ENCODE measurements at regions not wholly inside any gene's neighbourhood (a gene's known extent, or its start where the extent isn't known, plus 50 kb on each side); places are given as distances from the start of the nearest gene placed in this dataset.
"Not testable (repeated sequence)": the region's sequence is repeated elsewhere in the genome, so short reads cannot be mapped to it uniquely, and the experiment has no call there.

DNA sequence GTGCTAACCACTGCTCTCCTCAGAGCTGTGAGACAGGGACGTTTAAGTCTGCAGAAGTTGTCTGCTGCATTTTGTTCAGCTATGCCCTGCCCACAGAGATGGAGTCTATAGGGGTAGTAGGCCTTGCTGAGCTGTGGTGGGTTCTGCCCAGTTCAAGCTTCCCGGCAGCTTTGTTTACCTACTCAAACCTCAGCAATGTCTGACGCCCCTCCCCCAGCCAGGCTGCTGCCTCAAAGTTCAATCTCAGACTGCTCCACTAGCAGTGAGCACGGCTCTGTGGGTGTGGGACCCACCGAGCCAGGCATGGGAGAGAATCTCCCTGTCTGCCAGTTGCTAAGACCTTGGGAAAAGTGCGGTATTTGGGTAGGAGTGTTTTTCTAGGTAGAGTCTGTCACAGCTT is 387.8 kb upstream of the SLC39A10 start:
- DNase-seq (ENCODE audit: low read depth, low spot score) = no peak
- in situ Hi-C loops (cut with HindIII; ENCODE audit: low pct_unique_long_range_greater_than_20kb, low sequenced_read_pairs) = no loop called here

DNA sequence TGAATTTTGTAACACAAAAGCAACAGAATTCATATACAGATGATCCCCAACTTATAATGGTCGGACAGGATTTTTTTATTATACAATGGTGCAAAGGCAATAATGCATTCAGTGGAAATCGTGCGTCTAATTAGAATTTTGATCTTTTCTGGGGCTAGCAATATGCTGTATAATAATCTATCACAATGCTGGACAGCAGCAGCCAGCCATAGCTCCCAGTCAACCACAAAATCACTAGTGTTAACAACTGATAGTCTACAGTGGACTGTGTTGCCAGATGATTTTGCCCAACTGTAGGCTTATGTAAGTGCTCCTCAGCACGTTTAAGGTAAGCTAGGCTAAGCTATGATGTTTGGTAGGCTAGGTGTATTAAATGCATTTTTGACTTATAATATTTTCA is 399.0 kb upstream of the SLC39A10 start:
- in situ Hi-C loops (cut with HindIII; ENCODE audit: low pct_unique_long_range_greater_than_20kb, low sequenced_read_pairs) = no loop called here

DNA sequence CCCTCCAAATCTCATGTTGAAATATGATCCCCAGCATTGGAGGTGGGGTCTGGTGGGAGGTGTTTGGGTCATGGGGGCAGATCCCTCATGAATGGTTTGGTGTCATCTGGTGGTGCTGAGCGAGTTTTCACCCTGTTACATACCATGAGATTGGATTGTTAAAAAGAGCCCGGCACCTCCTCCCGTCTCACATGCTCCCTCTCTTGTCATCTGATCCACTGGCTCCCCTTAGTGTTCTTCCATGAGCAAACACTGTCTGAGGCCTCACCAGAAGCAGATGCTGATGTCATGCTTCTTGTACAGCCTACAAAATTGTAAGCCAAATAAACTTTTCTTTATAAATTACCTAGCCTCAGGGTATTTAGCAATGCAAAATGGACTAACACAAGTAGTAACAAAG is 405.0 kb upstream of the SLC39A10 start:
- no peak for DNase-seq (ENCODE audit: low read depth, low spot score)
- in situ Hi-C loops (cut with HindIII; ENCODE audit: low pct_unique_long_range_greater_than_20kb, low sequenced_read_pairs) = no loop called here

More for the DNA sequence above, 399.0 kb upstream of the SLC39A10 start:
- no peak for DNase-seq (ENCODE audit: low read depth, low spot score)

DNA sequence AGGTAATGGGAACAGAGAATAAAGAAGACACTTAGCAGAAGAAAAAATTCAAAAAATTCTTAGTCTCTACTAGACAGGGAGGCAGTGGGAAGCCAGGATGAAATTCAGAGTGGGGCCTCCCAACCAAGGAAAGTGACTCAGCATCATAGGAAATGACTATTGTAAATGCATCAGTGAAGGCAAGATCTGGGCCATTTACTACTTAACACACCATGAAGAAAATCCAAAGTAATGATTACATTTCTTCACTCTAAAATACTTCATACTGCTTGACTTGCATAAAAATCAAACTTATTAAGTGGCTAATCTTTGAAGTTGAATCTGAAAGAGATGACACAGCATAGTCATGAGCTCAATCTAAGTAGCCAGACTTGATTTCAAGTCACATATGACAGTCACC is 405.8 kb upstream of the SLC39A10 start:
- DNase-seq (ENCODE audit: low read depth, low spot score) = no peak
- in situ Hi-C loops (cut with HindIII; ENCODE audit: low pct_unique_long_range_greater_than_20kb, low sequenced_read_pairs) = no loop called here

- no peak for DNase-seq (ENCODE audit: low read depth, low spot score)
- in situ Hi-C loops (cut with HindIII; ENCODE audit: low pct_unique_long_range_greater_than_20kb, low sequenced_read_pairs) = no loop called here
Measured at GRCh38 chr2:195238826-195239225, 418.2 kb upstream of the SLC39A10 start.

- in situ Hi-C loops (cut with HindIII; ENCODE audit: low pct_unique_long_range_greater_than_20kb, low sequenced_read_pairs) = no loop called here
- DNase-seq (ENCODE audit: low read depth, low spot score) = no peak
Measured at GRCh38 chr2:195238379-195238778, 418.6 kb upstream of the SLC39A10 start.

DNA sequence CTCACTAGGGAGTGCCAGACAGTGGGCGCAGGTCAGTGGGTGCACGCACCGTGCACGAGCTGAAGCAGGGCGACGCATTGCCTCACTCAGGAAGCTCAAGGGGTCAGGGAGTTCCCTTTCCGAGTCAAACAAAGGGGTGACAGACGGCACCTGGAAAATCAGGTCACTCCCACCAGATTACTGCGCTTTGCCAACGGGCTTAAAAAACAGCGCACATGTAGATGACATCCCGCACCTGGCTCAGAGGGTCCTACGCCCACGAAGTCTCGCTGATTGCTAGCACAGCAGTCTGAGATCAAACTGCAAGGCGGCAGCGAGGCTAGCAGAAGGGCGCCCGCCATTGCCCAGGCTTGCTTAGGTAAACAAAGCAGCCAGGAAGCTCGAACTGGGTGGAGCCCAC is 428.5 kb upstream of the SLC39A10 start:
- in situ Hi-C loops (cut with HindIII; ENCODE audit: low pct_unique_long_range_greater_than_20kb, low sequenced_read_pairs) = not testable (repeated sequence)

DNA sequence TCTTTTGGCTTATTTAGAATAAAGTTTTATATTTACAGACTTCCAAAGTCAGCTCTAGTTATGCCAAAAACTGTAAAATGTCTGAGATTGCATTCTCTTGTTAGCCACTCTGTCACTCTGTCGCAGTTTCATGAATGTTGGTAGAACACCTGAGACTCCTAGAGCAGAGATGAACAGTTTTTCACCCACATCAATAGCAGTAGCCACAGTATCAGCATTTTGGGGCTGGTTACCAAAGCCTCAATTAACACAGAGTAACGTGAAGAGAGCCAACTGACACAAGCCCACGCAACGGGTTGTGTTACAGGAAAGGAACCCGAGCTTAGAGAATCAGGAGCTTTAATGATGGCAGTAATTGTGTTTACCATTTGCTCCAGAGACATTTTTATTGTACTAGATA is 443.0 kb upstream of the SLC39A10 start:
- in situ Hi-C loops (cut with HindIII; ENCODE audit: low pct_unique_long_range_greater_than_20kb, low sequenced_read_pairs) = no loop called here
- DNase-seq (ENCODE audit: low read depth, low spot score) = no peak

More for the DNA sequence above, 428.5 kb upstream of the SLC39A10 start:
- DNase-seq (ENCODE audit: low read depth, low spot score) = not testable (repeated sequence)

- in situ Hi-C loops (cut with HindIII; ENCODE audit: low pct_unique_long_range_greater_than_20kb, low sequenced_read_pairs) = no loop called here
- no peak for DNase-seq (ENCODE audit: low read depth, low spot score)
Measured at GRCh38 chr2:195212586-195212985, 444.4 kb upstream of the SLC39A10 start.

- no peak for DNase-seq (ENCODE audit: low read depth, low spot score)
- in situ Hi-C loops (cut with HindIII; ENCODE audit: low pct_unique_long_range_greater_than_20kb, low sequenced_read_pairs) = no loop called here
Measured at GRCh38 chr2:195202163-195202845, 454.7 kb upstream of the SLC39A10 start.

- no peak for DNase-seq (ENCODE audit: low read depth, low spot score)
- in situ Hi-C loops (cut with HindIII; ENCODE audit: low pct_unique_long_range_greater_than_20kb, low sequenced_read_pairs) = no loop called here
Measured at GRCh38 chr2:195199864-195200263, 457.2 kb upstream of the SLC39A10 start.

DNA sequence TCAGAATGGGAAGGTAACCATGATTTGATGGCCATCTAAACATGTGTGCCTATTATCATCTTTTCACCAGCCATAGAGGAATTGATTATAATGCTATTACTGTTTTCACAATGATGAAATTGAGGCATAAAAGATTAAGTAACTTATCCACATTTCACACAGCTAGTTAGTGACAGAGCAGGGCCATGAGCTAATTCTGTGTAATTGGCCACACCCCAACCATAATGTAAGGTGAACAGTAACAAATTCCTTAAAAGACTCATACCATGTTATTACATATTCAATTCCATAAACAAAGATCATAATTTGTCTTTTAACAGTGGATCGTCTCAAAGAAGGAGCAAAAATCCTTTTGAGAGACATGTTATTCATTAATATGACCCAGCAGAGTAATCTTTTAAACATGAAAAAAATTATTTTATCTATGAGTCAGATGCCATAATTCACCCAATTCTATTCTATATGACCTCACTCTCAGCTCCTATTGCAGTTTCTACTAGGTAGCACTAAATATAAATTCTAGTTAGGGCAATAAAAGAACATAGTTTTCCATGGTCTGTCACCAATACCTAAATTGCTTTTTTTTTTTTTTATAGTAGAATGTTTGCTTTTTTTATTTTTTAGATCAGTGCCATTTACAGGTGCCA is 475.8 kb upstream of the SLC39A10 start:
- DNase-seq (ENCODE audit: low read depth, low spot score) = no peak
- in situ Hi-C loops (cut with HindIII; ENCODE audit: low pct_unique_long_range_greater_than_20kb, low sequenced_read_pairs) = no loop called here

DNA sequence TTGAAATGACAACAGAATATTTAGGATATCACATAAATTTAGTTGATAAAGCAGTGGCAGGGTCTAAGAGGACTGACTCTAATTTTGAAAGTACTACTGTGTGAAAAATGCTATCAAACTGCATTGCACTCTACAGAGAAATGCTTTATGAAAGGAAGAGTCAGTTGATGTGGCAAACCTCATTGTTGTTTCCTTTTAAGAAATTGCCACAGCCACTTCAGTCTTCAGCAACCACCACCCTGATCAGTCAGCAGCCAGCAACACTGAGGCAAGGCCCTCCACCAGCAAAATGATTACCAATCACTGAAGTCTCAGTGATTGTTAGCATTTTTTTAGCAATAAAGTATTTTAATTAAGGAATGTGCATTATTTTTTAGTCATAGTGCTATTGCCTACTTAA is 488.7 kb upstream of the SLC39A10 start:
- in situ Hi-C loops (cut with HindIII; ENCODE audit: low pct_unique_long_range_greater_than_20kb, low sequenced_read_pairs) = no loop called here
- no peak for DNase-seq (ENCODE audit: low read depth, low spot score)

GRCh38 chr2:195164930-195165329 is 492.1 kb upstream of the SLC39A10 start:
- DNase-seq (ENCODE audit: low read depth, low spot score) = no peak
- in situ Hi-C loops (cut with HindIII; ENCODE audit: low pct_unique_long_range_greater_than_20kb, low sequenced_read_pairs) = no loop called here

DNA sequence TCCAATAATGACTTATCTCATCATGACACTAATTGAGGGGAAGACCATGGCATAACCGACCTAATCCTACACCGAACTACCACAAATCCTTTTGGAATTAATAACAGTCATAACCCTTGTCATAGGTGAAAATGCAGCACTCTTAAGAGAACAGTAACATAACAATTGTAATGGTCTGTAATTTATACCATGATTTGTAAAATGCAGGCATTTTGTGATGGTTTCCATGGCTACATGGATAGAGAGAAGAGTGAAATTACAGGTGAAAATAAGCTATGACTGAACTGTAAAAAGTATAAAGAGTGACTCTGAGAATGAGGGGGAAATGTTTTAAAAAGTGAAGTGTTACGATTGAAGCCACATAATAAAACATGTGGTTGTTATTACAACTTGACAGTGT is 494.1 kb upstream of the SLC39A10 start:
- in situ Hi-C loops (cut with HindIII; ENCODE audit: low pct_unique_long_range_greater_than_20kb, low sequenced_read_pairs) = no loop called here
- no peak for DNase-seq (ENCODE audit: low read depth, low spot score)

GRCh38 chr2:195162194-195162593 is 494.8 kb upstream of the SLC39A10 start:
- in situ Hi-C loops (cut with HindIII; ENCODE audit: low pct_unique_long_range_greater_than_20kb, low sequenced_read_pairs) = no loop called here
- DNase-seq (ENCODE audit: low read depth, low spot score) = no peak

- DNase-seq (ENCODE audit: low read depth, low spot score) = no peak
- in situ Hi-C loops (cut with HindIII; ENCODE audit: low pct_unique_long_range_greater_than_20kb, low sequenced_read_pairs) = no loop called here
Measured at GRCh38 chr2:195160963-195161362, 496.1 kb upstream of the SLC39A10 start.

GRCh38 chr2:195151711-195152110 is 505.3 kb upstream of the SLC39A10 start:
- in situ Hi-C loops (cut with HindIII; ENCODE audit: low pct_unique_long_range_greater_than_20kb, low sequenced_read_pairs) = no loop called here
- no peak for DNase-seq (ENCODE audit: low read depth, low spot score)

DNA sequence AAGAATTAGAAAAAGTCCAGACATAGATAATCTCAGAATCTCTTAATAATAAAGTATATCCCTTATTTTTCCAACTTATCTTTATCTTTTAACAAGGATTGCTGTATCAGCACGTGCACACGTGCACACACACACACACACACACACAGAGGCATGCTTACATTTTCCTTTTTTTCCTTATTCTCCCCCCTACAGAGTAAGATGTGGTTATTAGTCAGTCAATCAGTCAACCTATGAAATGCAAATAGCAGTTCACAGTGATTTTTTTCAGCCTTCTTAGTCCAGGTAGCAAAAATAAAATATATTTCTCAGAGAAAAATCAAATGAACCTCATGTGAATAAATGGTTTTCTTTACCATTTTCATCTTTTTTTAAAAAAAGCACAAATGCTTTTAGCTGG is 506.2 kb upstream of the SLC39A10 start:
- DNase-seq (ENCODE audit: low read depth, low spot score) = no peak
- in situ Hi-C loops (cut with HindIII; ENCODE audit: low pct_unique_long_range_greater_than_20kb, low sequenced_read_pairs) = no loop called here
